NCI-H1417 treated with DMSO at 0.1 percent for 48 hours (cell line): ENCODE measurements at regions not wholly inside any gene's neighbourhood (a gene's known extent, or its start where the extent isn't known, plus 50 kb on each side); places are given as distances from the start of the nearest gene placed in this dataset.

ENCODE experiments used
- DNase-seq: peaks from one replicate; lab custom pipeline; 2025; lab: John Stamatoyannopoulos, UW

- DNase-seq, result no peak
Measured at GRCh38 chr3:113096188-113096892, 105.6 kb downstream of the GTPBP8 start.

- DNase-seq, result no peak
Measured at GRCh38 chr3:113097960-113098447, 107.2 kb downstream of the GTPBP8 start.

GRCh38 chr3:113100063-113100462 lies 109.3 kb downstream of the GTPBP8 start:
- no peak for DNase-seq

- DNase-seq, result no peak
Measured at GRCh38 chr3:113103588-113103987, 107.8 kb upstream of the BOC start.

GRCh38 chr3:113104357-113105092 lies 106.8 kb upstream of the BOC start:
- DNase-seq, result no peak

- DNase-seq, result no peak
Measured at GRCh38 chr3:113105093-113105449, 106.3 kb upstream of the BOC start.

- DNase-seq, result no peak
Measured at GRCh38 chr3:113105966-113106660, 105.2 kb upstream of the BOC start.

GRCh38 chr3:113110267-113110666 lies 101.1 kb upstream of the BOC start:
- no peak for DNase-seq

- DNase-seq, result no peak
Measured at GRCh38 chr3:113111011-113111707, 100.2 kb upstream of the BOC start.

- no peak for DNase-seq
Measured at GRCh38 chr3:113113361-113113760, 98.0 kb upstream of the BOC start.

- no peak for DNase-seq
Measured at GRCh38 chr3:113117511-113118234, 93.7 kb upstream of the BOC start.

- DNase-seq, result no peak
Measured at GRCh38 chr3:113118336-113118735, 93.0 kb upstream of the BOC start.

- no peak for DNase-seq
Measured at GRCh38 chr3:113124256-113124830, 87.0 kb upstream of the BOC start.

- no peak for DNase-seq
Measured at GRCh38 chr3:113125951-113126350, 85.4 kb upstream of the BOC start.

- no peak for DNase-seq
Measured at GRCh38 chr3:113128386-113129015, 82.9 kb upstream of the BOC start.

- DNase-seq, result no peak
Measured at GRCh38 chr3:113129168-113129567, 82.2 kb upstream of the BOC start.

- no peak for DNase-seq
Measured at GRCh38 chr3:113132571-113132996, 78.8 kb upstream of the BOC start.

- DNase-seq, result no peak
Measured at GRCh38 chr3:113133140-113133539, 78.2 kb upstream of the BOC start.

- DNase-seq, result no peak
Measured at GRCh38 chr3:113136071-113136470, 75.3 kb upstream of the BOC start.

GRCh38 chr3:113136544-113136943 lies 74.8 kb upstream of the BOC start:
- no peak for DNase-seq
